T-helper 9 cell (primary cell): ENCODE measurements at regions not wholly inside any gene's neighbourhood (a gene's known extent, or its start where the extent isn't known, plus 50 kb on each side); places are given as distances from the start of the nearest gene placed in this dataset.

Experiments
- DNase-seq: peaks from one replicate; pipeline ENCODE4 v3.0.0-alpha.2; 2020

- DNase-seq: no peak
Observed at GRCh38 chr2:240287011-240287410, 146.6 kb upstream of the OTOS start.

GRCh38 chr2:240287496-240288086 is 147.1 kb upstream of the OTOS start:
- DNase-seq: no peak

GRCh38 chr2:240288087-240288521 is 147.4 kb upstream of the GPC1 start:
- no peak for DNase-seq

- no peak for DNase-seq
Observed at GRCh38 chr2:240289701-240290431, 145.6 kb upstream of the GPC1 start.

GRCh38 chr2:240290432-240291336 is 144.8 kb upstream of the GPC1 start:
- DNase-seq: no peak

- no peak for DNase-seq
Observed at GRCh38 chr2:240291337-240292034, 144.0 kb upstream of the GPC1 start.

- DNase-seq: no peak
Observed at GRCh38 chr2:240292035-240292574, 143.4 kb upstream of the GPC1 start.

- no peak for DNase-seq
Observed at GRCh38 chr2:240292619-240293525, 142.6 kb upstream of the GPC1 start.

- DNase-seq: no peak
Observed at GRCh38 chr2:240293557-240294461, 141.7 kb upstream of the GPC1 start.

GRCh38 chr2:240294514-240294913 is 140.9 kb upstream of the GPC1 start:
- no peak for DNase-seq

- no peak for DNase-seq
Observed at GRCh38 chr2:240295256-240296103, 140.0 kb upstream of the GPC1 start.

- no peak for DNase-seq
Observed at GRCh38 chr2:240296104-240296406, 139.4 kb upstream of the GPC1 start.

- no peak for DNase-seq
Observed at GRCh38 chr2:240296476-240297255, 138.8 kb upstream of the GPC1 start.

- no peak for DNase-seq
Observed at GRCh38 chr2:240297256-240298116, 138.0 kb upstream of the GPC1 start.

- no peak for DNase-seq
Observed at GRCh38 chr2:240298117-240298790, 137.2 kb upstream of the GPC1 start.

GRCh38 chr2:240298803-240299709 is 136.4 kb upstream of the GPC1 start:
- no peak for DNase-seq
